GM21515 (cell line): ENCODE measurements at regions not wholly inside any gene's neighbourhood (a gene's known extent, or its start where the extent isn't known, plus 50 kb on each side); places are given as distances from the start of the nearest gene placed in this dataset.

Source experiments
- ATAC-seq: cut with Tn5 transposase; IDR thresholded peaks from one replicate; pipeline ENCODE4 v1.9.1; 2021; ENCODE audit not compliant: unreplicated experiment

DNA sequence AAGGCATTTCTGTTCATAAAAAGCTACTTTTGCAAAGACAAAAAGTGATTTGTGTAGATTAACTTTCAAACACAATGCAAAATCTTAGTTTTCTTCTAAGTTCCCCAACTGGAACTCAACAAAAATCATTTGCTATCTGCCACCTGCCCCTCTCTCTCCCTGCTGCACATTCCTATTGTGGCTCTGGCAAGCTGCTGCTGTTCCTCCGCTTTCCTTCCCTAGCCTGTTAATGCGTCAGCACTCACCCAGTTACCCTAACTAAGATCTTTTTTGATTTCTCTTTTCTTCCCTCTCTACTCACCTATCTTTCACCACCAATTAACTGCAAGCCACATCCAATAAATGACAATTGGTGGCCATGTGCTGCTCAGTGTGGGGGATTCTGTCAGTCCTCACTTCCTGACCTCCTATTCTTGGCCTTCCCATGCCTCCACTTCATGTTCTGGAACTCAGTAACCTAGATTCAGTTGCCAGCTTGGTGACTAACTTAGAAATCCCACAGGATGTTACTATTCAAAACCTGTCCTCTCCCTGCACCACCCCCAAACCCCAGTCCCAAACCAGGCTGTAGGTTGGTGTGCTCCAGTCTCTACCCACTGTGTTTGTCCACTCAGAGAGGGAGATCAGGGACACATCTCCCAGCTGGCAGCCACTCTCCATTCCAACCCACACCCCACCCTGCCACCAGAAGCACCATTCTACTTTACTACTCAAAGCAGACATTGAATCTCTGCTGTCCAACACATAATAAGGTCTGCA, 140.2 kb upstream of the CTTNBP2 start:
- ATAC-seq, result no peak

DNA sequence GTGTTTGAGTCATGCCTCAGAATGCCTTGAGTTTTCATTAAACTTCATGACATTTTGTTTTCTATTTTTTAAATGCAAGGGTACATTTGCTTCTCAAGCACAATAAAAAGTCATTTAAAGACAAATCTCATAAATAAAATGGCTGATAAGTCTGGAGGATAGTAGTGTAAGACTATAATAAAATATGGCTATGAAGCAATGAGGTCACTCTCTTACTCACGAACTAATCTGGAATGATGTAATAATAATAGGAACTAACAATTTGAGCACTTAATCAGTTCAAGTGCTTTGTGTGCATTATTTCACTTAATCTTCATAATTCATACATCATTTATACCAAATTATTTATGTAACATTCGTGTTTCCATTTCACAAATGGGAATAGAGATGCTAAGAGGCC, 149.3 kb upstream of the CTTNBP2 start:
- no peak for ATAC-seq

DNA sequence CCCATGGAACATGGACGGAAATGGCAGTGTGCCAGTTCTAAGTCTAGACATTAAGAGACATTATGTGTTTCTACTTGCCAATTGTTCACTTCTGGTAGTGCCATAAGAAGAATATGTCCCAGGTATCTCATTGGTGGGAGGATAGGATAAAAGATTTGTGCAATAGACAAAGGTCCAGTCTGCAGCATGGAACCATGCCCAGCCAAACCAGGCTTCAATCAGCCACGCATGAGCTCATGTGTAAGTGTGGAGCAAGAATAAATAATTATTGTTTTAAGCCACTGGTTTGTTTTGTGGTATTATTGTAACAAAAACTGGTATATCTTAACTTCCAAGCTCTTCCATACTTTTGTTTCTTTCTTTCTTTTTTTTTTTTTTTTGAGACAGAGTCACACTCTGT, 153.6 kb upstream of the CTTNBP2 start:
- no peak for ATAC-seq

DNA sequence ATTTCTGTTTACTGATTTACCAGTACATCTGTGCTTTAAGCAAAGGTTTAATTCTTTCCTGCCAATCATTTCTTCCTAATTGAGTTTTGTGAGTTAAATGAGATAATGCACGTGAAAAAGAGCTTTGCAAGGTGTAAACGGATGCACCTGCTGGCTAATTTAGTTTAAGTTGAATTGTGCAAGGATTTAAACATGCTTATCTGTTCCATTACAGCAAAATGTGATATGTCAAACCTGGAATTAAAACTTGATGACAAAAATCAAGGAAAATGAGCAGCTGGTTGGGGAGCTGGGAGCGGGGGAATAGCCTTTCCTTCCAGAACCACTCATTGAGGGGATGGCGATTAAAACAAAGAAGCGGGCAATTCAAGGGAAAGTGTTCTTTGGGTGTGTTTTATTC, 155.0 kb upstream of the CTTNBP2 start:
- no peak for ATAC-seq

DNA sequence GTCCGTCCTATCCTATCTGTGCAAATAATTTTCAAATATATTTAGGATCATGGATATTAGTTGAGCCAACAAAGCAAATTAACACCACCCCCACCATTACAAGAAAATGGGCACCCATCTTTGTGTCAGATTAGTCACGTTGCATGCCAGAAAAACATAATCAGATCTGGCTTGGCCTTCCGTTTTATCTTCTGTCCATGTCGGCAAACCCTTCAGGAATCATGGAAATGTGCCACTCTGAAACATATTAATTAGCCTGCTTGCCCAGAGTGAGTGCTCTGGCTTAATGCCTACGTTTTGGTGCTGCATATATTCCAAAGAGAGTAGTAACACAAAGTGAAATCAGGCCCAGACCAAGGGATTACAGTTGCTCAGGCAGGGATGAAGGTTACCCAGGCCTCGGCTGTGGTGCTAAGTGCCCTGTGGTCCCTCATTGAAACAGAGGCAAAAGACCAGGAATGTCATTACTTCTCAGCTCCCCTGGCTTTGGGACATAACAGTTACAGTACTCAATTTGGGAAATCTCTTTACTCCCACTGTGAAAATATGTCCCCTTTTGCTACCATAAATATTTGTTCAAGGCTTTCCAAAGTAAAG, 154.0 kb upstream of the LSM8 start:
- no peak for ATAC-seq

DNA sequence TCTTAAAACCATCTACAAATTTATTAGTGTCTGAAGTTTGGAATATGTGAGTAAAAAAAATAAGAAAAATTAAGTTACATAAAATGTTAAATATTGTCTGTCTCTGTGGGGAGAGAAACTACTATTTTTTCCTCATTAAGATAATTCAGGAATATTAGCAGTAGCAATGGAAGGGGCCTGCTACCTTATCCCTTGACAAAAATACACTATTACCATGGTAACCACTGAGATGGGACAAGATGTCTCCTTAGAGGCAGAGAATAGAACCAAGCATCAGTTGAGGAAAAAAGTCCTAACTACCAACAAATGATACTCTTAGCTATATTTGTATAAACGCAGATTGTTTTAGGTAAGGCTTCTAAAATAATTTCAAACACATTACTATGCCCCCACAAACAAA, 150.7 kb upstream of the LSM8 start:
- ATAC-seq, result no peak

DNA sequence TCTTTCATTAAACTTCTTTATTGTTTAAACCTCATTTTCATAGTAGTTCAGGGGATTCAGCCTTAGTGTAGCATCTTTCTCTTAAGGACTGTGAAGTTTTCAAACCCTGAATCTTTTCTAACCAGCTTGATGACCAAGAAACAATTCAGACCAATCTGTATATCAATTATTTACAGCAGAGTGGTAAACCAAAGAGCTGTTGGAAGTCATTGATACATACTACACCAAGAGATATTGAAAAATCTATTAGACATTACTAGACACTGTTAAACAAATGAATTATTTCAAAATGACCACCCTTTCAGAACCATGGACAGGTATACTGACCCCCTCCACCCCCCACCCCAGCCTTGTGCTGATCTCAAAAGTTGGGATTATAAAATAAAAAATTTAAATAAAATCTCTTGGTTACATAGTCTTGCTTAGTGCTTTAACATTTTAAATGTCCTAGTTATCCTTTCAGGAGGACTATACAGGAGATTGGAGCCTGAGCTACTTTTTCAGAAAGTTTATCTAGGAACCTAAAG, 143.9 kb upstream of the LSM8 start:
- no peak for ATAC-seq

DNA sequence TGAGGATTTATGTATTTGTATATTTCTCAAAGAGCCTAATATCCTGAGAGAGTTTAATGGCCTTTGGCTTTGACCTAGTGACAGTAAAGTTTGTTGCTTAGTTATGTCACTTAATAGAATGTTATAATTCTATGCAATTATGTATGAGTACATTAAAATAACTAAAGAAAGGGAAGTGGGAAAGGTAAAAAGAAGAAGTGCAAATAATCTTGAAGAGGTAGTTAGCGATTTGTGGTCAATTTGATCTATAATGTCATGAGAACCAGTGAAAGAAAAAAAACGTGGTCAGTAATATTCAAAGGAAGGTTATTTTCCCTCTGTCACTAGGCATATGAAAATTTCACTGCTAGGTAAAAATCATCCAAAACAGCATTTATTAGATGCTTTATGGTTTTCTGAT, 143.4 kb upstream of the LSM8 start:
- peak; percentile 63 for ATAC-seq

DNA sequence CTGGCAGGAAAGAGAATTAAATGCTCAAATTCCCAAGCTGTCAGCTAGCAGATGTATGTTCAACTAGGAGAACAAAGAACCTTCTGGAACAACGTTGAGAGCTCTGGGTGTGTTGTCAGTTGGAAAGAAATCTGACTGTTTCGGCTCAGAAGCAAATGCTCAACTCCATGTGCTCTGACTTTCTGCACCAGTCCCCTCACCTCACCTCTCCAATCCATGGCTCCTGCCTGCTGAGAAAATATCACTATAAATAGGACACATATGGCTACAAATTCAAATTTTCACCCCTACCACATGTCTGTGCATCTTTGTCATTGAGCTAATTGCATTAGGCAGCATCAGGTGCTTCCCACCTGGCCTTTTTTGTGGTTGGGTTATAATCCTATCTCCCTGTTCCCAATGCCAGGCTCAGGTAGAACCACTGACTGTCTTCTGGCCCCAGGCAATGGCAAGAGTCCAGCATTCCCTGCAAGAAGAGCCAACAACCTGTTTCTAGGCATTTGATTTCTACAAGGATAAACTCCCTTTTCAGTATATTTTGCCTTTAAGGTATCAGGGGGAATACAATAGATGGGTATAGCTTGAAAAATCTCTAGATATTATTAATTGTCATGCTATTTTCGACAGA, 142.6 kb upstream of the LSM8 start:
- no peak for ATAC-seq

DNA sequence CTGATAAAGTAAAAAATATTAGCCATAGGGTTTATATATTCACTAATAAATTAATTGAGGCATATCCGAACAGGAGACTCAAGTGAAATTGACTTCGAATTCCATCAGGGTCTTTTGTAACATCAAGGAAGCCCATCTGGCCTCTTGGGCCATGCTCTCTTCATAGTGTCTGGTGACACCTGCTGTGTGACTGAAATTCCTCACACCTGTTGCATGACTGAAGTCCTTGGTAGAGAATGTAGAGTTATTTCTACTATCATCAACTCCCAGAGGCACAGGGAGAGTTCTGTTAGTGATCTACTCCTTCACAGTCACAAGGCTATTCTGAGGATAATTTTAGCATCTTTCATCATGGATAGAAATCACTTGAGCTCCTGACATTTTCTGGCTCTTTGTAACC, 138.3 kb upstream of the LSM8 start:
- no peak for ATAC-seq

DNA sequence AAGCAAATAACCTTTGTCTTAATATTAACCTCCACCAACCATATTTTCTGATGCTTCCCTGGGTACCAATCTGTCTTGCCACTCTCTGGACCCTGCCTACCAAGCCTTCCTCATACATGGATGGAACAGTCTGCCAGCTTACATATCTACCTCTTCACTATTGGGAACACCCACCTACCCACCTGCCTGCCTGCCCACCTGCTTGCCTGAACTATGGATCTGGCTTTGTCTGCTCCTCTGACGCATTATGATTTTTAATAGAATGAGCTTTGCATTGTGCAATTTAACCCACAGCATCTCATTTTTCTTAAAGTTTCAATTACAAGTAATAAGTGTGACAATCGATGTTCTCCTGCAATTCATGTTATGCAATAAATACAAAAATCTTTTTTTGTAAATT, 137.9 kb upstream of the LSM8 start:
- ATAC-seq, result no peak

DNA sequence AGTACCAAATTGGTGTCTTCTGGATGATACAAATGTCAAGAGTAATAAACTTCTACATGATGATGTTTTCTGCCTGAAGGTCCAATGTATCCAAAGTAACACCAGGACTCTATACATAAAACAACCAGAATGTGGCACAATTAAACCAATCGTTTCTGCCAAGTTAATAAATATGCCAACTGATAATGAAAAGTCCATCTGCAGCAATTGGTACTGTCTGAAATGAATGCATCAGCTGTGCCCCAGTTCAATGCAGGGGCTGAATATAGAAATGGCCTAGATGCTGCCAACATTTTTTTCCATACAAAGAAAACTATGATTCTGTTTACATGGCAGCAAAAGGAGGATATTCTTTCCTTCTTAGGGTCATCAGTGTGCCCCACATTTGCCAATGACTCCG, 137.2 kb upstream of the LSM8 start:
- ATAC-seq, result no peak

DNA sequence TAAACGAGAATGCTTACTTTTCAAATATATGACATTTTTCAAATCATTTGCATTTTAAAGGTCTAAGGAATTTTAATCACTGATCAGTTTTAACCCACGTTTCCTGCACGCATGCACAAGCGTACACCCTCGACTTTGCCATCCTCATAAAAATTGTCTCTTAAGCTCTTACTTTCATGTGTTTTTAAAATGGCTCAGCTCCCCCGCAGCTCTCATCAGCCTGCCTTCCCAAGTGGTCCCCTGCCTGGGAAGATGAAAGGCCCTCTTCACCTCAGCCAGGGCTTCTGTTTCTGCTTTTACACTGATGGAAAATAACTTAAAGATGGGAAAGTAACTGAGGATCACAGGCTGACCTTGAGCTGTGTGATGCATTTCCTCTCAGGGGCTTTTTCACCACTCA, 131.6 kb upstream of the LSM8 start:
- no peak for ATAC-seq

DNA sequence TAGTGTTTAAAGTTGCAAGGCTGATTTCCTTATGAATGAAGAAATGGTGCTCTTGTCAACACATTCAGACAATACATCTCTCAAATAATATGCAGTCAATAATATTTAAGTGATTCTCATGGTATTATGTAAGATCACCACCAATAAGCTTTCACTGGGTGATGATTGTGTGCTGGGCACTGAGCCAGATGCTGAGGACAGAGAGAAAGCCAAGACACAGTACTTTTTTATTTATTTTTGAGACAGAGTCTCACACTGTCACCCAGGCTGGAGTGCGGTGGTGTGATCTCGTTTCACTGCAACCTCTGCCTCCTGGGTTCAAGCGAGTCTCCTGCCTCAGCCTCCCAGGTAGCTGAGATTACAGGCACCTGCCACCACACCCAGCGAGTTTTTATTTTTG, 130.6 kb upstream of the LSM8 start:
- no peak for ATAC-seq

DNA sequence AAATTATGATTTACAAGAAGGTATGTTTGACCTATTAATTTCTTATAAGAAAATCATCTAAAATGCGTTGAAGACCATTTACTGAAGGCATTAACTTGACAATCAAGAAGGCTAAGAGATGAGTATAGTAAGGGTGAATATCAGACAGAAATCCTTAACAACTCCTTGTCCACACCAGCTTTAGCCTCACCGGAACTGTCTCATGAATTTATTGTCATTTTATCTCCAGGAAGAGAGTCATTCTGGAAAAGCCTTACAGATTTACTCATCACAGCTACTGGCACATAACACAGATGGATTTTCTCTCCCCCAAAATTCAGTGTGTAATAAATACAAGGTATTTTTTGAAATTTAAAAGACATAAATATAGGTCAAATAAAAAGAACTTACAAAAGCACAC, 129.4 kb upstream of the LSM8 start:
- ATAC-seq, result no peak

DNA sequence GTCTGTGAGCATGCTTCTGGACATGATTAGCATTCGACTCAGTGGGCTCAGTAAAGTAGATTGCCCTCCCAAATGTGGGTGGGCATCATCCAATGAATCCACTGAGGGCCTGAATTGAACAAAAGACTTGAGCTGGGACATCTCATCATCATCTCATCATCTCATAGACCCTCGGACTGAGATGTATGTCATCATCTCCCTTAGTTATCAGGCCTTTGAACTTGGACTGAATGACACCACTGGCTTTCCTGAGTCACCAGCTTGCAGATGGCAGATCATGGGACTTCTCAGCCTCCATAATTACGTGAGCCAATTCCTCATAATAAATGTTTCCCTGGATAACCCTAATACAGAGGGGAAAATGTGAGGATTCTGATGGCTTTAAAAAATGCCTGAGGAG, 128.3 kb upstream of the LSM8 start:
- no peak for ATAC-seq

DNA sequence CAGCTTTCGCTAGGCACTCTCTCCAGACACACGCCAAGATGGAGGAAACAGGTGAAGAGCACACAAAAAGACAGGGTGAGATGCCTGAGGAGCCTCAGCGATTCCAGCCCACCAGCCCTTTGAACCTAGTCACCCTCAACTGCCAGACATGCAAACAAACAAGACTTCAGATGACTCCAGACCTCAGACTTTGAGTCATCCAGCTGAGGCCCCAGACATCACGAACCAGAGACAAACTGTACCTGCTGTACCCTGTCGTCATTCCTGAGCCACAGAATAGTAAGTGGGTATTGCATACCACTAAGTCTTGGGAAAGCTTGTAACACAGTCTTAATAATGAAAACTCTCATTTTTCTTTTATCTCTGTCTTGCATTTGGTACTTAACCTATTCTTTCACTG, 126.6 kb upstream of the LSM8 start:
- no peak for ATAC-seq

DNA sequence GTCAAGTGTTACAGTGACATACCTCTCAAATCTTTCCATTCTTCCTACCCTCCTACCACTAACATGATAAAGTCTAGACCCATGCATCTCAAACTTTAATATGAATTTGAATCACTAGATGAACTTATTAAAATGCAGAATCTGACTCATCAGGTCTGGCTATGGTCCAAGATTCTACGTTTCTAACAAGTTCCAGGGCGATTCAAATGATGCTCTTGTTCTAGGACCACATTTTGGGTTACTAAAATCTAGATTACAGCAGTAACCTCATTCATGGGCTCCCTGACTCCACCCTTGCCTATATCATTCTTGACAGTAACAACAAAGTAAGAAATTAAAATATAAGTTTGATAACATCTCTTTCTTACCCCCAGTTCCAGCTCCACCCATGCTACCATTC, 124.8 kb upstream of the LSM8 start:
- ATAC-seq, result no peak

DNA sequence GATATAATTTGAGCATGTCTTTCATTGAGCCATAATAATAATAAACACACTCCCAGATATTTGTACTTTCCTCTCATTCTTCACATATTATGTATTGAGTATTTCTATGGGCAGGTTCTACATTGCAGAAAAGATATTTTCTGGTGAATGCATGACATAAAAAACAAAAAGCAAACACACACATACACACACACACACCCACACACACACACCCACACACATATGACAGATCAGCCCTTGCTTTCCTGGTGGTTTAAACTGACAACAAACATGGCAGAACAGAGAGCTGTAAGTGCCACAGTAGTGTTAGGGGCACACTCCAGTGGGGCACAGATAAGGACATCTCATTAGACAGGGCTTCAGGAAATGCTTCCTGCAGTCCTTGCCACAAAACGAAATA, 123.3 kb upstream of the LSM8 start:
- no peak for ATAC-seq

DNA sequence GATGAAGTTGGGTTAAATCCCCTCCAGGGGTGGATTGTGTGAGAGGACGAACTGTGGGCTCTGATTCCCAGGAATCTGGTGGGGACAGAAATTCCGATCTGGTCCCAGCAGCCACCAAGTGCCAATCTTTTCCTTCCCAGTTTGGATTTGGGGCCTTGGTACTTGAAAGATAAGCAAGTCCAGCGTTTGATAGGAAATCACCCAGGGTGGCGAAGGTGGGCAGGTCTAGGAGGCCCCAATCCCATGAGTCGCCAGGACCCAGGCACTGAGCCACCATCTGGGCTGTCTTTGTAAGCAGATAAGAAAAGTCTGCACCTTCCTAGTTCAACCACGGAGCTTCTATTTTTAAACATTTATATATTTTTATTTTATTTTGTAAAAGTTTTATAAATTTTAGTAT, 122.6 kb upstream of the LSM8 start:
- no peak for ATAC-seq

DNA sequence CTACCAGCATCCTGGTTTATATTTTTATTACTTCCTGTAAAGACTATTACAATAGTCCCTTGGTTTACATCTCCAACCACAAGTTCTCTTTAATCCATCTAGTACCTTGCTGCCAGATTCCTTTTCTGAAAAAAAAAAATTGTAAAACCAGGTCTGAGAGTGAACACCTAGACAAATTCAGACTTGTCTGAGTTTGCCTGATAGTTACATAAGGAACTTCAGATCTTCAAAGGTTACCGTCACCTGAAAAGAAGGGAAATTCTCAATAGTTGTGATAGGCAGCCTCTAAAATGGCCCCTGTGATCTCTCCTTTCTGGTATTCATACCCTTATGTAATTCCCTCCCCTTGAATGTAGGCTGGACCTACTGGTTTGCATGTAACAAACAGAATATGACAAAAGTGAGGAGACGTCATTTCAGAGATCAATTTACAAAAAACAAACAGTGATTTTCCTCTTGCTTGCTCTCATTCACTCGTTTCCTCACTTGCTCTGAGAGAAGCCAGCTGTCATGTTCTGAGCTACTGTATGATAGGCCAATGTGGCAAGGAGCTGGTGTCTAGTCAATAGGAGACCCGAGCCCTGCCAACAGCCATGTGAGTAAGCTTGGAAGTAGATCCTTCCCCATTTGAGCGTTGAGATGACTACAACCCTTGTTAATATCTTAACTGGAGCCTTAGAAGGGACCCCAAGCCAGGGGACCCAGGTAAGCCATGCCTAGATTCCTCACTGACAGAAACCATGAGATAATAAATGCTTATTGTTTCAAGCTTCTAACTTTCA, 110.9 kb upstream of the LSM8 start:
- ATAC-seq, result no peak

DNA sequence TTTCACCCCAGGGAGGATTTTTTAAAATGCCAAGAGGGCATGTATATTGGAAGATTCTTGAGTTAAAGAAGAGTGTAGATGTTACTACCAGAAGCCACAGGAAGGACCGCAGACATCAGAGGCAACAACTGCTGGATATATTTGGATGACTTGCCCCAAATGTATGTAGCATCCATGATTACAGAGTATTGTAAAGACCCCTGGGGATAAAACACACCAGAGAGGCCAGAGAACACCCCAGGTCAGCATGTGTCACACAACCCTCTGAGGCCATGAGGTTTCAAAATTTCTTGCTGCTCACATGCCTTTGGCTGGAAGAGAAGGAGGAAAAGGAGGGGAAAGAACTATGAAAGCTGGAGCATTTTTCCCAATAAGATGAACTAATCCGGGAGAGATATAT, 108.0 kb upstream of the LSM8 start:
- ATAC-seq, result no peak
